Fibroblast of the aortic adventitia (primary cell): ENCODE measurements at regions not wholly inside any gene's neighbourhood (a gene's known extent, or its start where the extent isn't known, plus 50 kb on each side); places are given as distances from the start of the nearest gene placed in this dataset.

ENCODE experiments used
- DNase-seq: peaks from one replicate; pipeline ENCODE4 v3.0.0-alpha.2; 2010; ENCODE audit warnings: low read depth
- H3K4me3 ChIP-seq: 2 replicates; pipeline ENCODE4 v1.5.1; 2011; ENCODE audit warnings: low read depth, mild to moderate bottlenecking, control low read depth, low read length, moderate library complexity
- CTCF ChIP-seq: IDR thresholded peaks from 2 replicates; pipeline ENCODE4 v1.5.1; 2011; ENCODE audit warnings: mild to moderate bottlenecking, low read length, control low read depth, inconsistent platforms; ENCODE audit not compliant: insufficient read depth

- no peak for TF ChIP-seq CTCF
- H3K4me3 ChIP-seq, result no peak overlapping the region
- DNase-seq, result no peak
Measured at GRCh38 chr16:63614429-63614828, 1507.4 kb downstream of the CDH11 start.

- no peak for TF ChIP-seq CTCF
- DNase-seq, result no peak
- H3K4me3 ChIP-seq, result no peak overlapping the region
Measured at GRCh38 chr16:63613701-63614100, 1508.2 kb downstream of the CDH11 start.

- DNase-seq, result no peak
- no peak for TF ChIP-seq CTCF
Measured at GRCh38 chr16:63612462-63613227, 1509.2 kb downstream of the CDH11 start.

GRCh38 chr16:63606778-63607177, 1515.1 kb downstream of the CDH11 start:
- DNase-seq, result no peak
- H3K4me3 ChIP-seq, result no peak overlapping the region
- TF ChIP-seq CTCF, result no peak

More at GRCh38 chr16:63612462-63613227, 1509.2 kb downstream of the CDH11 start:
- H3K4me3 ChIP-seq, result no peak overlapping the region

GRCh38 chr16:63602206-63602927, 1519.5 kb downstream of the CDH11 start:
- DNase-seq, result no peak
- H3K4me3 ChIP-seq, result no peak overlapping the region
- TF ChIP-seq CTCF, result no peak

GRCh38 chr16:63596716-63597115, 1525.1 kb downstream of the CDH11 start:
- no peak for DNase-seq
- no peak overlapping the region for H3K4me3 ChIP-seq
- TF ChIP-seq CTCF, result no peak

GRCh38 chr16:63592852-63593251, 1529.0 kb downstream of the CDH11 start:
- no peak for DNase-seq
- no peak overlapping the region for H3K4me3 ChIP-seq
- no peak for TF ChIP-seq CTCF
